Keratinocyte (primary cell): ENCODE measurements at regions not wholly inside any gene's neighbourhood (a gene's known extent, or its start where the extent isn't known, plus 50 kb on each side); places are given as distances from the start of the nearest gene placed in this dataset.

Experiments
- CTCF ChIP-seq, 3 experiments: IDR thresholded peaks in 1 of 3; conservative IDR thresholded peaks in 1 of 3; optimal IDR thresholded peaks in 1 of 3; 2 replicates in 2 of 3; 3 replicates in 1 of 3; pipeline versions ENCODE3 to v1.5.1; 2011; ENCODE audit warnings: low read length in 3 of 3, mild to moderate bottlenecking in 3 of 3, moderate library complexity in 2 of 3, control low read depth in 1 of 3, inconsistent platforms in 1 of 3; ENCODE audit not compliant: insufficient read depth in 2 of 3; ENCODE audit errors: extremely low read depth in 1 of 3
- EZH2 ChIP-seq: IDR thresholded peaks from one replicate; pipeline ENCODE4 v1.6.1; 2012; ENCODE audit warnings: inconsistent platforms, mild to moderate bottlenecking, low read length, moderate library complexity

DNA sequence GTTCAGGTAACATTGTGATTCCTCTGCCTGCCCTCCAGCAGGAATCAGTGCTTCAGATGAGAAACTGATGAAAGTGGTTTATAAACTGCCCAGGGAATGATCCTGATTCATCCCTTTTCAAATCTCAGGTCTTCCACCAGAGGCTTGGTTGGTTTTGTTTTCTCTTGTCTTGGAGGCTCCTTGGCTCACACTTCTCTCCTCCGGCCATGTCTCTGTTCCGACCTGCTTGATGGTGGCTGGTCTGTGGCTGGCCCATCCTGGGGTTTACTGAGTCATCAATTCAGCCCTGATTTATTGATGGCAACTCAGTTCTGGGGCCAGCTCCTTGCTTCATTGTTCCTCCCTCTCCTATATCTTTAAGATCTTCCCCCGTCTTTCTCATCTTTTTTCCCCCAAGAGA is 56.6 kb upstream of the SLC2A1 start:
- TF ChIP-seq CTCF (optimal IDR thresholded peaks at IDR 0.05 in 1 of 3, IDR thresholded peaks at IDR 0.05 in 1 of 3, conservative IDR thresholded peaks at IDR 0.05 in 1 of 3; ENCODE audit: extremely low read depth in 1 of 3, insufficient read depth in 2 of 3, low read length in 3 of 3): no peak
- TF ChIP-seq EZH2: no peak
